ENCODE measurements at regions not wholly inside any gene's neighbourhood (a gene's known extent, or its start where the extent isn't known, plus 50 kb on each side); places are given as distances from the start of the nearest gene placed in this dataset.

DNA sequence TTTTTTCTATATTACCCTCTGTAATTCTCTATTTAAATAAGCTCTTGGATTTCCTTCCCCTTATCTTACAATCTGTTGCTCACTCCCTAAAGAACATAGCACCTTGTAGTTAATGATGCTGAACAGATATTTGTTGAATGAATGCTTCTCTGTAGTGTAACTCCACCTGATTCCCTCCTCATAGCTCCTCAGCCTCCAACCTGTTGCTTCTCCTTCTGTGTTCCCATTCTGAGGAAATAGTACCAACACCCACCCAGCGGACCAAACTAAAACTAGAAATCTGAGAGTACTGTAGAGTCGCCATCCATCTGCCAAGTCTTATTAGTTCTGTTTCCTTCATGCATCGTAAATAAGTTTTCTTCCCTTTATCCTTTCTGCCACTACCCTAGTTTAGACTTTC is 55.5 kb upstream of the GNB4 start:
- Histone ChIP-seq H3K27ac (ENCODE audit: low read depth, low read length) (no peak overlapping the region), H3K9ac (ENCODE audit: low read length) (no peak overlapping the region), H3K23ac (ENCODE audit: low read length) (no peak overlapping the region), H2BK12ac (ENCODE audit: low read length) (no peak overlapping the region), H3K18ac (ENCODE audit: low read length) (no peak overlapping the region), H4K12ac (ENCODE audit: low read depth, low read length) (no peak overlapping the region), H2AK5ac (ENCODE audit: low read length) (no peak overlapping the region), H3K36me3 (ENCODE audit: control insufficient read depth in 1 of 2, insufficient read depth in 2 of 2, low read length in 2 of 2) (no peaks in the 10 kb centered on the region), H3K4me2 (ENCODE audit: low read length) (no peak overlapping the region), H4K8ac (ENCODE audit: low read depth, low read length) (no peak overlapping the region), H3K4me3 (ENCODE audit: low read depth, low read length) (no peak overlapping the region), H2BK5ac (ENCODE audit: low read depth, low read length, poor library complexity) (no peak overlapping the region), H3K79me2 (ENCODE audit: control insufficient read depth, insufficient read depth, low read length, poor library complexity) (no peaks in the 10 kb centered on the region), H3K27me3 (ENCODE audit: insufficient read depth, low read length) (no peaks in the 10 kb centered on the region), H2AFZ (ENCODE audit: insufficient read depth, low read length, poor library complexity) (no peak overlapping the region), H3K4me1 (ENCODE audit: control insufficient read depth in 1 of 2, insufficient read depth in 2 of 2, low read length in 2 of 2) (peaks cover 0 to 1% of the 10 kb centered on the region in 2 experiments), H3K4ac (ENCODE audit: low read depth, low read length) (no peak overlapping the region), H2BK120ac (ENCODE audit: insufficient read depth, low read length, poor library complexity) (no peak overlapping the region), H4K91ac (ENCODE audit: low read depth, low read length) (no peak overlapping the region), H3K79me1 (ENCODE audit: low read length) (no peaks in the 10 kb centered on the region), H3K9me3 (ENCODE audit: insufficient read depth, low read depth, low read length) (no peaks in the 10 kb centered on the region), H3K14ac (ENCODE audit: low read length) (no peak overlapping the region)
- no CpG with 5 or more reads among the region's 3 CpGs for WGBS (ENCODE audit: extremely low coverage, insufficient coverage, insufficient read length)
- DNase-seq: no peak

DNA sequence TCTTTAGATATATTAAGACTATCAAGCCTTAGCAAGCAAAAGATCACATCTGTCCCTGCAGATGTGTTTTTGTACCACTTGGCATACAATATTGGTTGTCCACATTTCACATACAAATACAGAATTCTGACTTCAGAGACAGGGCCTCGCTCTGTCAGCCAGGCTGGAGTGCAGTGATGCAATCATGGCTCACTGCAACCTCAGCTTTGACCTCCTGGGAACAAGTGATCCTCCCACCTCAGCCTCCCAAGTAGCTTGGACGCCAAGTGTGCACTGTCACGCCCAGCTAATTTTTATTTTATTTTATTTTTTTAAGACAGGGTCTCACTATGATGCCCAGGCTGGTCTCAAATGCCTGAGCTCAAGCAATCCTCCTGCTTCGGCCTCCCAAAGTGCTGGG is 53.0 kb upstream of the ACTL6A start:
- Histone ChIP-seq H3K4me3 (ENCODE audit: low read depth, low read length) (no peak overlapping the region), H2AFZ (ENCODE audit: insufficient read depth, low read length, poor library complexity) (no peak overlapping the region), H4K91ac (ENCODE audit: low read depth, low read length) (no peak overlapping the region), H2AK5ac (ENCODE audit: low read length) (no peak overlapping the region), H3K9me3 (ENCODE audit: insufficient read depth, low read depth, low read length) (no peaks in the 10 kb centered on the region), H3K79me1 (ENCODE audit: low read length) (no peaks in the 10 kb centered on the region), H3K27me3 (ENCODE audit: insufficient read depth, low read length) (no peaks in the 10 kb centered on the region), H2BK5ac (ENCODE audit: low read depth, low read length, poor library complexity) (no peak overlapping the region), H3K36me3 (ENCODE audit: control insufficient read depth in 1 of 2, insufficient read depth in 2 of 2, low read length in 2 of 2) (no peaks in the 10 kb centered on the region), H3K9ac (ENCODE audit: low read length) (no peak overlapping the region), H2BK120ac (ENCODE audit: insufficient read depth, low read length, poor library complexity) (no peak overlapping the region), H3K4me1 (ENCODE audit: control insufficient read depth in 1 of 2, insufficient read depth in 2 of 2, low read length in 2 of 2) (peaks cover 0 to 1% of the 10 kb centered on the region in 2 experiments), H3K4me2 (ENCODE audit: low read length) (no peak overlapping the region), H3K23ac (ENCODE audit: low read length) (no peak overlapping the region), H2BK12ac (ENCODE audit: low read length) (no peak overlapping the region), H4K8ac (ENCODE audit: low read depth, low read length) (no peak overlapping the region), H3K14ac (ENCODE audit: low read length) (no peak overlapping the region), H3K79me2 (ENCODE audit: control insufficient read depth, insufficient read depth, low read length, poor library complexity) (no peaks in the 10 kb centered on the region), H3K27ac (ENCODE audit: low read depth, low read length) (no peak overlapping the region), H4K12ac (ENCODE audit: low read depth, low read length) (no peak overlapping the region), H3K18ac (ENCODE audit: low read length) (no peak overlapping the region), H3K4ac (ENCODE audit: low read depth, low read length) (no peak overlapping the region)
- DNase-seq: no peak
- WGBS (ENCODE audit: extremely low coverage, insufficient coverage, insufficient read length): no CpG with 5 or more reads among the region's 4 CpGs

DNA sequence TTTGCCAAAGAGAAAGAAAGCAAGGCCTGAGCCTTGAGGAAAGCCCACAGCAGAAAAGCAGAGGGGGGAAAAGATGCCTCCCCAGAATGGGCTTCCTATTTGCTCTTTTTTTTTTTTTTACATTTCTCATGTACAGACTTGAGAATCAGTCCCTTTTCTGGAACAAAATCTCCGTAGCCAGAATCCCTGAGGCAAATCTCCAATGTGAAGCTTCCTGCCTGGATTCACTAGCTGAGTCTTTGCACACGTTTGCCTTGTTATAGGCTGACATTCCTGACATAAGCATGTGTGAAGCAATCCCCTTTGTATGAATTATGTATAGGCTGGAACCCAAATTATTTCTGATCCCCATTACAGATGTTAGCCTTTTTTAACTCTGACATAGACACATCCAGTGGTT is 52.2 kb upstream of the ACTL6A start:
- no peaks in the 10 kb centered on the region for H3K36me3 ChIP-seq (ENCODE audit: control insufficient read depth in 1 of 2, insufficient read depth in 2 of 2, low read length in 2 of 2)
- no peaks in the 10 kb centered on the region for H3K9me3 ChIP-seq (ENCODE audit: insufficient read depth, low read depth, low read length)
- no peak overlapping the region for H2BK120ac ChIP-seq (ENCODE audit: insufficient read depth, low read length, poor library complexity)
- H3K14ac ChIP-seq (ENCODE audit: low read length): no peak overlapping the region
- no peak overlapping the region for H3K4me3 ChIP-seq (ENCODE audit: low read depth, low read length)
- no peaks in the 10 kb centered on the region for H3K79me2 ChIP-seq (ENCODE audit: control insufficient read depth, insufficient read depth, low read length, poor library complexity)
- no peak overlapping the region for H2AK5ac ChIP-seq (ENCODE audit: low read length)
- H4K91ac ChIP-seq (ENCODE audit: low read depth, low read length): no peak overlapping the region
- no peak overlapping the region for H3K4me2 ChIP-seq (ENCODE audit: low read length)
- no peaks in the 10 kb centered on the region for H3K79me1 ChIP-seq (ENCODE audit: low read length)
- H2BK5ac ChIP-seq (ENCODE audit: low read depth, low read length, poor library complexity): no peak overlapping the region
- H2AFZ ChIP-seq (ENCODE audit: insufficient read depth, low read length, poor library complexity): no peak overlapping the region
- H4K8ac ChIP-seq (ENCODE audit: low read depth, low read length): no peak overlapping the region
- no peaks in the 10 kb centered on the region for H3K27me3 ChIP-seq (ENCODE audit: insufficient read depth, low read length)
- H3K18ac ChIP-seq (ENCODE audit: low read length): no peak overlapping the region
- no CpG with 5 or more reads among the region's 2 CpGs for WGBS (ENCODE audit: extremely low coverage, insufficient coverage, insufficient read length)
- no peak overlapping the region for H3K27ac ChIP-seq (ENCODE audit: low read depth, low read length)
- no peak overlapping the region for H4K12ac ChIP-seq (ENCODE audit: low read depth, low read length)
- peaks cover 0 to 1% of the 10 kb centered on the region in 2 experiments for H3K4me1 ChIP-seq (ENCODE audit: control insufficient read depth in 1 of 2, insufficient read depth in 2 of 2, low read length in 2 of 2)
- no peak overlapping the region for H3K23ac ChIP-seq (ENCODE audit: low read length)
- H3K4ac ChIP-seq (ENCODE audit: low read depth, low read length): no peak overlapping the region
- no peak overlapping the region for H2BK12ac ChIP-seq (ENCODE audit: low read length)
- no peak overlapping the region for H3K9ac ChIP-seq (ENCODE audit: low read length)
- no peak for DNase-seq

- H3K4me1 ChIP-seq (ENCODE audit: control insufficient read depth in 1 of 2, insufficient read depth in 2 of 2, low read length in 2 of 2): peaks cover 0 to 1% of the 10 kb centered on the region in 2 experiments
- H3K79me2 ChIP-seq (ENCODE audit: control insufficient read depth, insufficient read depth, low read length, poor library complexity): no peaks in the 10 kb centered on the region
- no peak overlapping the region for H3K4me2 ChIP-seq (ENCODE audit: low read length)
- H3K4me3 ChIP-seq (ENCODE audit: low read depth, low read length): no peak overlapping the region
- DNase-seq: no peak
- H2BK120ac ChIP-seq (ENCODE audit: insufficient read depth, low read length, poor library complexity): no peak overlapping the region
- H3K4ac ChIP-seq (ENCODE audit: low read depth, low read length): no peak overlapping the region
- no peak overlapping the region for H4K8ac ChIP-seq (ENCODE audit: low read depth, low read length)
- H3K18ac ChIP-seq (ENCODE audit: low read length): no peak overlapping the region
- no peaks in the 10 kb centered on the region for H3K36me3 ChIP-seq (ENCODE audit: control insufficient read depth in 1 of 2, insufficient read depth in 2 of 2, low read length in 2 of 2)
- H2BK5ac ChIP-seq (ENCODE audit: low read depth, low read length, poor library complexity): no peak overlapping the region
- H3K27me3 ChIP-seq (ENCODE audit: insufficient read depth, low read length): no peaks in the 10 kb centered on the region
- no peaks in the 10 kb centered on the region for H3K9me3 ChIP-seq (ENCODE audit: insufficient read depth, low read depth, low read length)
- H3K79me1 ChIP-seq (ENCODE audit: low read length): no peaks in the 10 kb centered on the region
- no peak overlapping the region for H4K12ac ChIP-seq (ENCODE audit: low read depth, low read length)
- no peak overlapping the region for H3K23ac ChIP-seq (ENCODE audit: low read length)
- H3K27ac ChIP-seq (ENCODE audit: low read depth, low read length): no peak overlapping the region
- no peak overlapping the region for H2BK12ac ChIP-seq (ENCODE audit: low read length)
- no peak overlapping the region for H3K14ac ChIP-seq (ENCODE audit: low read length)
- no peak overlapping the region for H4K91ac ChIP-seq (ENCODE audit: low read depth, low read length)
- H3K9ac ChIP-seq (ENCODE audit: low read length): no peak overlapping the region
- no peak overlapping the region for H2AK5ac ChIP-seq (ENCODE audit: low read length)
- H2AFZ ChIP-seq (ENCODE audit: insufficient read depth, low read length, poor library complexity): no peak overlapping the region
These were observed 50.3 kb upstream of the ACTL6A start for GRCh38 chr3:179512378-179512777.
